IMR-90 (cell line): ENCODE measurements at regions not wholly inside any gene's neighbourhood (a gene's known extent, or its start where the extent isn't known, plus 50 kb on each side); places are given as distances from the start of the nearest gene placed in this dataset.

Experiments
- ATAC-seq: fragments of 200-7000 bp; cut with Tn5 transposase; 2 replicates; pipeline ENCODE4 v1.9.1; 2020; ENCODE audit warnings: low read depth, mild to moderate bottlenecking, moderate library complexity
- BruUV-seq: library from RNA; stranded (reverse); fragments of 400-500 nt; replicated peaks from 2 replicates; lab custom pipeline; 2021; lab: Mats Ljungman, UMichigan
- CTCF ChIA-PET: fragments of 300-600 bp; formaldehyde crosslinking; extraction: SDS; loops from one replicate; lab custom pipeline; 2021; ENCODE audit warnings: antibody characterized with exemption; lab: Yijun Ruan, JAX
- POLR2A ChIA-PET: fragments of 300-600 bp; sonication (Branson Sonifier 250); formaldehyde crosslinking; loops from one replicate; lab custom pipeline; 2022; ENCODE audit warnings: antibody characterized with exemption; ENCODE audit not compliant: unreplicated experiment; lab: Charles Lee
- DNase-seq: peaks from one replicate; pipeline ENCODE4 v3.0.0; 2013
- H2AFZ ChIP-seq: replicated peaks from 2 replicates; pipeline ENCODE3; 2013; ENCODE audit warnings: low read length, mild to moderate bottlenecking; ENCODE audit not compliant: poor library complexity
- H2AK5ac ChIP-seq: 2 replicates; pipeline ENCODE4 v1.6.1; 2013; ENCODE audit warnings: low read depth, low read length, inconsistent platforms
- H2AK9ac ChIP-seq: replicated peaks from 2 replicates; pipeline ENCODE3; 2013; ENCODE audit warnings: mild to moderate bottlenecking, low read depth, low read length, moderate library complexity; ENCODE audit not compliant: poor library complexity
- H2BK120ac ChIP-seq: 2 replicates; pipeline ENCODE4 v1.6.1; 2013; ENCODE audit warnings: low read depth, low read length, inconsistent platforms
- H2BK15ac ChIP-seq: 3 replicates; pipeline ENCODE4 v1.6.1; 2013; ENCODE audit warnings: low read depth, low read length, inconsistent platforms
- H2BK20ac ChIP-seq: 2 replicates; pipeline ENCODE4 v1.6.1; 2013; ENCODE audit warnings: low read depth, mild to moderate bottlenecking, inconsistent platforms, low read length, moderate library complexity
- H2BK5ac ChIP-seq: 2 replicates; pipeline ENCODE4 v1.6.1; 2013; ENCODE audit warnings: mild to moderate bottlenecking, low read depth, low read length, inconsistent platforms; ENCODE audit not compliant: poor library complexity, severe bottlenecking
- H3K14ac ChIP-seq: replicated peaks from 2 replicates; pipeline ENCODE4 v1.6.1; 2013; ENCODE audit warnings: low read depth, low read length, inconsistent platforms
- H3K18ac ChIP-seq: 2 replicates; pipeline ENCODE4 v1.6.1; 2013; ENCODE audit warnings: low read depth, low read length, control low read depth
- H3K23ac ChIP-seq: 2 replicates; pipeline ENCODE4 v1.6.1; 2013; ENCODE audit warnings: low read depth, low read length, inconsistent platforms
- H3K27ac ChIP-seq: 2 replicates; pipeline ENCODE4 v1.5.1; 2013; ENCODE audit warnings: mild to moderate bottlenecking, control low read depth, low read length; ENCODE audit not compliant: insufficient read depth
- H3K27me3 ChIP-seq: 2 replicates; pipeline ENCODE4 v1.6.1; 2013; ENCODE audit warnings: low read length; ENCODE audit not compliant: control insufficient read depth, insufficient read depth
- H3K36me3 ChIP-seq: 2 replicates; pipeline ENCODE4 v1.6.1; 2013; ENCODE audit warnings: low read length, mixed read lengths; ENCODE audit not compliant: control insufficient read depth, insufficient read depth
- H3K4ac ChIP-seq: 2 replicates; pipeline ENCODE4 v1.6.1; 2013; ENCODE audit warnings: low read depth, low read length, inconsistent platforms
- H3K4me1 ChIP-seq: 2 replicates; pipeline ENCODE4 v1.6.1; 2013; ENCODE audit warnings: low read length, mixed read lengths; ENCODE audit not compliant: control insufficient read depth, insufficient read depth
- H3K4me2 ChIP-seq: 2 replicates; pipeline ENCODE4 v1.6.1; 2013; ENCODE audit warnings: low read depth, mild to moderate bottlenecking, control low read depth, low read length, moderate library complexity
- H3K4me3 ChIP-seq: 2 replicates; pipeline ENCODE4 v1.5.1; 2013; ENCODE audit warnings: low read depth, mild to moderate bottlenecking, control low read depth, low read length, moderate library complexity; ENCODE audit not compliant: insufficient read depth
- H3K56ac ChIP-seq: 2 replicates; pipeline ENCODE4 v1.6.1; 2013; ENCODE audit warnings: low read length, inconsistent platforms; ENCODE audit not compliant: insufficient read depth; ENCODE audit errors: extremely low read depth
- H3K79me1 ChIP-seq, 2 experiments: 2 replicates each; pipeline ENCODE4 v1.6.1; 2013; ENCODE audit warnings: low read length in 2 of 2, inconsistent platforms in 1 of 2, low read depth in 1 of 2
- H3K9ac ChIP-seq: 2 replicates; pipeline ENCODE4 v1.6.1; 2013; ENCODE audit warnings: low read depth, low read length, control low read depth
- H3K9me1 ChIP-seq: 2 replicates; pipeline ENCODE4 v1.6.1; 2013; ENCODE audit warnings: low read length, inconsistent platforms; ENCODE audit not compliant: insufficient read depth
- H3K9me3 ChIP-seq: 2 replicates; pipeline ENCODE4 v1.6.1; 2013; ENCODE audit warnings: low read length; ENCODE audit not compliant: control insufficient read depth, insufficient read depth
- H4K20me1 ChIP-seq: 2 replicates; pipeline ENCODE4 v1.6.1; 2013; ENCODE audit warnings: low read length, inconsistent platforms; ENCODE audit not compliant: insufficient read depth
- H4K5ac ChIP-seq: 2 replicates; pipeline ENCODE4 v1.6.1; 2013; ENCODE audit warnings: mild to moderate bottlenecking, low read depth, low read length, control low read depth
- H4K8ac ChIP-seq, 2 experiments: 2 replicates each; pipeline ENCODE4 v1.6.1; 2013; ENCODE audit warnings: low read depth in 2 of 2, low read length in 2 of 2, control low read depth in 1 of 2, inconsistent platforms in 1 of 2
- H4K91ac ChIP-seq: 2 replicates; pipeline ENCODE4 v1.6.1; 2013; ENCODE audit warnings: low read depth, low read length, inconsistent platforms; ENCODE audit not compliant: insufficient read depth
- CTCF ChIP-seq: conservative IDR thresholded peaks from 2 replicates; pipeline ENCODE4 v1.5.1; 2012; ENCODE audit warnings: mild to moderate bottlenecking, low read depth, low read length, improper control_type of control experiment
- RAD21 ChIP-seq: IDR thresholded peaks from 2 replicates; pipeline ENCODE4 v1.6.1; 2012; ENCODE audit warnings: low read length, improper control_type of control experiment
- WGBS, 2 experiments: methylation state at CpG; one replicate each; pipeline versions ENCODE4 v1.1.5 to v1.1.7; 2013; ENCODE audit warnings: missing lambda C conversion rate in 2 of 2; ENCODE audit not compliant: insufficient read length in 1 of 2; ENCODE audit errors: extremely low coverage in 2 of 2; 5-methylcytosine and 5-hydroxymethylcytosine counted together
- dilution Hi-C: fragments of 300-500 bp; cut with HindIII; formaldehyde crosslinking; loops from one replicate; pipeline ENCODE4 v1.14.3; 2018; ENCODE audit warnings: low sequenced_read_pairs; ENCODE audit not compliant: unreplicated experiment
- in situ Hi-C: fragments of 300-500 bp; cut with MboI; formaldehyde crosslinking; loops from 3 replicates; pipeline ENCODE4 v1.14.3; 2019; ENCODE audit warnings: low sequenced_read_pairs, inconsistent platforms, mixed read lengths
- intact Hi-C: fragments of 100-400 bp; cut with micrococcal nuclease; formaldehyde crosslinking; loops from 2 replicates; pipeline ENCODE4 v1.10.0; 2022

- Histone ChIP-seq H3K9me3 (no peaks in the 10 kb centered on the region), H3K14ac (no peak overlapping the region), H3K4me2 (no peak overlapping the region), H2BK15ac (no peak overlapping the region), H3K27me3 (peaks cover 47% of the 10 kb centered on the region), H2BK120ac (no peak overlapping the region), H3K9ac (no peak overlapping the region), H2AK5ac (no peak overlapping the region), H3K56ac (no peak overlapping the region), H2AK9ac (no peak overlapping the region), H4K8ac (no peak overlapping the region), H3K79me1 (no peaks in the 10 kb centered on the region), H3K4ac (no peak overlapping the region), H3K27ac (no peak overlapping the region), H2AFZ (no peak overlapping the region), H3K4me3 (no peak overlapping the region), H3K23ac (no peak overlapping the region), H4K20me1 (no peaks in the 10 kb centered on the region), H4K5ac (no peak overlapping the region), H3K18ac (no peak overlapping the region), H2BK20ac (no peak overlapping the region), H3K36me3 (no peaks in the 10 kb centered on the region), H2BK5ac (no peak overlapping the region), H3K9me1 (no peaks in the 10 kb centered on the region), H4K91ac (no peak overlapping the region), H3K4me1 (no peaks in the 10 kb centered on the region)
- DNase-seq (no peak), ATAC-seq (no peak)
- BruUV-seq: no TSS peak
- ChIA-PET POLR2A (no interaction called here), CTCF (interaction anchor here (0.6 kb wide), 1 partner anchor 395 kb away, joined by 3 read pairs; no protein-coding TSS in a partner anchor)
- TF ChIP-seq RAD21: no peak
- no peak for TF ChIP-seq CTCF
- WGBS, 2 experiments: 17% methylated on average over 13 of the region's 66 CpGs; no CpG with 5 or more reads in 1 of the 2 experiments
- dilution Hi-C loops: no loop called here
- in situ Hi-C loops: no loop called here
- intact Hi-C loops: no loop called here
These were observed 92.6 kb upstream of the CASZ1 start for GRCh38 chr1:10888791-10889649.
